ENCODE measurements at regions not wholly inside any gene's neighbourhood (a gene's known extent, or its start where the extent isn't known, plus 50 kb on each side); places are given as distances from the start of the nearest gene placed in this dataset.

- 93 to 94% methylated on average over 9 of the region's 9 CpGs for WGBS, 2 donors
- DNase-seq = no peak
- Histone ChIP-seq H3K27ac (no peak overlapping the region), H3K4me1 (peaks cover 0 to 5% of the 10 kb centered on the region in 2 donors), H3K27me3 (no peaks in the 10 kb centered on the region), H3K4me3 (replicated peaks in 1 of 3) (no peak overlapping the region), H3K36me3 (no peaks in the 10 kb centered on the region), H3K9me3 (no peaks in the 10 kb centered on the region)
- TF ChIP-seq POLR2A (IDR thresholded peaks at IDR 0.05) (no peak), CTCF (IDR thresholded peaks at IDR 0.05) (no peak)
- intact Hi-C loops (cut with DNase I) = no loop called here
Observed at GRCh38 chr5:155834271-155834975, 492.5 kb upstream of the SGCD start.

- peaks cover 0 to 5% of the 10 kb centered on the region in 2 donors for H3K4me1 ChIP-seq
- WGBS, 2 donors = 75 to 90% methylated on average over 3 to 4 of the region's 4 CpGs
- no peaks in the 10 kb centered on the region for H3K27me3 ChIP-seq
- H3K36me3 ChIP-seq = no peaks in the 10 kb centered on the region
- no peak overlapping the region for H3K27ac ChIP-seq
- no peak overlapping the region for H3K4me3 ChIP-seq (replicated peaks in 1 of 3)
- no peak for TF ChIP-seq CTCF (IDR thresholded peaks at IDR 0.05)
- no peak for DNase-seq
- H3K9me3 ChIP-seq = no peaks in the 10 kb centered on the region
- intact Hi-C loops (cut with DNase I) = no loop called here
Observed at GRCh38 chr5:155836089-155836803, 490.7 kb upstream of the SGCD start.

- no peak overlapping the region for H3K4me3 ChIP-seq (replicated peaks in 1 of 3)
- peaks cover 0 to 5% of the 10 kb centered on the region in 2 donors for H3K4me1 ChIP-seq
- no peaks in the 10 kb centered on the region for H3K36me3 ChIP-seq
- WGBS, 2 donors = 89 to 93% methylated on average over 2 of the region's 2 CpGs
- DNase-seq = no peak
- no peaks in the 10 kb centered on the region for H3K9me3 ChIP-seq
- H3K27me3 ChIP-seq = no peaks in the 10 kb centered on the region
- TF ChIP-seq POLR2A (IDR thresholded peaks at IDR 0.05) = no peak
- no peak for TF ChIP-seq CTCF (IDR thresholded peaks at IDR 0.05)
- intact Hi-C loops (cut with DNase I) = no loop called here
- no peak overlapping the region for H3K27ac ChIP-seq
Observed at GRCh38 chr5:155838394-155838793, 488.6 kb upstream of the SGCD start.

GRCh38 chr5:155839251-155840037 is 487.5 kb upstream of the SGCD start:
- Histone ChIP-seq H3K9me3 (no peaks in the 10 kb centered on the region), H3K4me3 (replicated peaks in 1 of 3) (no peak overlapping the region), H3K27me3 (no peaks in the 10 kb centered on the region), H3K4me1 (peaks cover 0 to 5% of the 10 kb centered on the region in 2 donors), H3K36me3 (no peaks in the 10 kb centered on the region), H3K27ac (no peak overlapping the region)
- TF ChIP-seq CTCF (IDR thresholded peaks at IDR 0.05) = no peak
- no peak for TF ChIP-seq POLR2A (IDR thresholded peaks at IDR 0.05)
- intact Hi-C loops (cut with DNase I) = no loop called here
- 80 to 84% methylated on average over 5 of the region's 5 CpGs for WGBS, 2 donors
- no peak for DNase-seq
